ENCODE measurements at regions not wholly inside any gene's neighbourhood (a gene's known extent, or its start where the extent isn't known, plus 50 kb on each side); places are given as distances from the start of the nearest gene placed in this dataset.

DNA sequence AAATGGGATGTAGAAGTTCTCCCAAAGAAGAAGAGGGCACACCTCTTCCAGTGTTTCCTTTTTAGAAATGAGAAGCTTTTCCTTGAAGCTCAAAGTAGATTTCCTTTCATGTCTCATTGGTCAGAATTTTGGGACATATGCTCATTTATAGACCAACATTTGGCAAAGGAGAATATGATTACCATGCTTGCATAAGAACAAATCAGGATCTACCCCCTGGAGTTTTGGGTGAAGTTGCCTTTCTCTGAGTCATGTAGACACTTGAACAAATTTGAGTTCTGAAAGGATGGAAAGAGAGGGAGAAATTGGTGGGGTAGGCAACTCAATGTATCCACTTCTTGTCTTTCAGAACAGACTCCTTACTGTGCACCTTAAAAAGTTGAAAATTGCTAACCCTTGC lies 409.0 kb downstream of the SLC4A3 start:
- no peak overlapping the region for H3K4me3 ChIP-seq (ENCODE audit: low read length in 3 of 3)
- intact Hi-C loops (cut with DNase I), result no loop called here
- H3K36me3 ChIP-seq (ENCODE audit: control insufficient read depth in 2 of 3, insufficient read depth in 3 of 3, low read length in 3 of 3), result no peaks in the 10 kb centered on the region
- no peaks in the 10 kb centered on the region for H3K4me1 ChIP-seq (ENCODE audit: control insufficient read depth in 2 of 3, insufficient read depth in 2 of 3, low read depth in 1 of 3, low read length in 3 of 3)
- H3K9ac ChIP-seq (ENCODE audit: low read length in 3 of 3), result no peak overlapping the region
- no peaks in the 10 kb centered on the region for H3K27me3 ChIP-seq (ENCODE audit: control insufficient read depth, insufficient read depth, low read length)
- H3K27ac ChIP-seq (ENCODE audit: low read depth in 2 of 2, low read length in 2 of 2), result no peak overlapping the region
- H3K9me3 ChIP-seq (ENCODE audit: control insufficient read depth in 2 of 3, insufficient read depth in 1 of 3, low read length in 3 of 3), result no peaks in the 10 kb centered on the region
- no peak for DNase-seq
- TF ChIP-seq CTCF (IDR thresholded peaks at IDR 0.05; ENCODE audit: borderline replicate concordance, extremely low read depth, insufficient read depth), result no peak
- no peak for FAIRE-seq

GRCh38 chr2:220040346-220040745 lies 412.9 kb downstream of the SLC4A3 start:
- TF ChIP-seq CTCF (IDR thresholded peaks at IDR 0.05; ENCODE audit: borderline replicate concordance, extremely low read depth, insufficient read depth), result no peak
- H3K36me3 ChIP-seq (ENCODE audit: control insufficient read depth in 2 of 3, insufficient read depth in 3 of 3, low read length in 3 of 3), result no peaks in the 10 kb centered on the region
- H3K27me3 ChIP-seq (ENCODE audit: control insufficient read depth, insufficient read depth, low read length), result no peaks in the 10 kb centered on the region
- no peak for DNase-seq
- no peaks in the 10 kb centered on the region for H3K4me1 ChIP-seq (ENCODE audit: control insufficient read depth in 2 of 3, insufficient read depth in 2 of 3, low read depth in 1 of 3, low read length in 3 of 3)
- intact Hi-C loops (cut with DNase I), result no loop called here
- FAIRE-seq, result no peak
- no peaks in the 10 kb centered on the region for H3K9me3 ChIP-seq (ENCODE audit: control insufficient read depth in 2 of 3, insufficient read depth in 1 of 3, low read length in 3 of 3)
- no peak overlapping the region for H3K27ac ChIP-seq (ENCODE audit: low read depth in 2 of 2, low read length in 2 of 2)
- H3K9ac ChIP-seq (ENCODE audit: low read length in 3 of 3), result no peak overlapping the region
- no peak overlapping the region for H3K4me3 ChIP-seq (ENCODE audit: low read length in 3 of 3)

DNA sequence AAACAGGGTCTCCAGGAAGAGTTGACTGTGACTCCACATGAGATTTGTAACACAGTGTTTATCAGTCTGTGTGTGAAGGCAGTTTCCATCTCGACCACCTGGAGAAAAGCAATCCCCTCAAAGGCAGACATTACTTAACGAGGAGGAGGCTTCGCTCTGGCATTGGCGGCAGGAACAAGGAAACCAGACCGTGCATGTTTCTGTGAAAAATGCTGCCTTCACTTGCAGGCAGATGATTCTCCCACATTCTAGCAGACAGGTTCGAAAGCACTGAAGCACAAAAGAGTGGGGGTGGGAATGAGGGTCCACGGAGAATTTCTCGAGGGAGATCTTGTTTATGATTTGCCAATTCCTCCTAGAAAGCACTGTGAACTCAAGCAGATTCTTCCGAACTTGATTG lies 414.0 kb downstream of the SLC4A3 start:
- Histone ChIP-seq H3K36me3 (ENCODE audit: control insufficient read depth in 2 of 3, insufficient read depth in 3 of 3, low read length in 3 of 3) (no peaks in the 10 kb centered on the region), H3K27ac (ENCODE audit: low read depth in 2 of 2, low read length in 2 of 2) (no peak overlapping the region), H3K4me1 (ENCODE audit: control insufficient read depth in 2 of 3, insufficient read depth in 2 of 3, low read depth in 1 of 3, low read length in 3 of 3) (no peaks in the 10 kb centered on the region), H3K27me3 (ENCODE audit: control insufficient read depth, insufficient read depth, low read length) (no peaks in the 10 kb centered on the region), H3K9me3 (ENCODE audit: control insufficient read depth in 2 of 3, insufficient read depth in 1 of 3, low read length in 3 of 3) (no peaks in the 10 kb centered on the region), H3K9ac (ENCODE audit: low read length in 3 of 3) (no peak overlapping the region), H3K4me3 (ENCODE audit: low read length in 3 of 3) (no peak overlapping the region)
- intact Hi-C loops (cut with DNase I), result no loop called here
- TF ChIP-seq CTCF (IDR thresholded peaks at IDR 0.05; ENCODE audit: borderline replicate concordance, extremely low read depth, insufficient read depth), result no peak
- no peak for FAIRE-seq
- no peak for DNase-seq

Data from kidney (tissue), 13 donors.